Panc1 (cell line): ENCODE measurements at regions not wholly inside any gene's neighbourhood (a gene's known extent, or its start where the extent isn't known, plus 50 kb on each side); places are given as distances from the start of the nearest gene placed in this dataset.

ENCODE experiments used
- ATAC-seq: fragments of 200-7000 bp; cut with Tn5 transposase; 2 replicates; pipeline ENCODE4 v1.9.1; 2020; ENCODE audit warnings: mild to moderate bottlenecking, moderate library complexity
- BruUV-seq: library from RNA; stranded (reverse); fragments of 400-500 nt; replicated peaks from 2 replicates; lab custom pipeline; 2021; lab: Mats Ljungman, UMichigan
- CTCF ChIA-PET: fragments of 300-600 bp; sonication (Branson Sonifier 250); formaldehyde crosslinking; loops from one replicate; lab custom pipeline; 2022; ENCODE audit warnings: antibody characterized with exemption; lab: Charles Lee
- POLR2A ChIA-PET: fragments of 300-600 bp; sonication (Branson Sonifier 250); formaldehyde crosslinking; loops from one replicate; lab custom pipeline; 2022; ENCODE audit warnings: antibody characterized with exemption; lab: Charles Lee
- DNase-seq: peaks from one replicate; pipeline ENCODE4 v3.0.0-alpha.2; 2010; ENCODE audit warnings: low read depth, low spot score
- H3K27ac ChIP-seq: 2 replicates; pipeline ENCODE4 v1.5.1; 2011; ENCODE audit warnings: mild to moderate bottlenecking, low read length, inconsistent platforms
- H3K27me3 ChIP-seq: fragments of 200-500 bp; sonication (Bioruptor generic); 2 replicates; pipeline ENCODE4 v1.6.0; 2014; ENCODE audit warnings: low read length, inconsistent platforms; ENCODE audit not compliant: control insufficient read depth, insufficient read depth
- H3K36me3 ChIP-seq: fragments of 200-500 bp; sonication (Bioruptor generic); 2 replicates; pipeline ENCODE4 v1.5.1; 2014; ENCODE audit warnings: inconsistent platforms, mild to moderate bottlenecking, low read length, moderate library complexity; ENCODE audit not compliant: control insufficient read depth, insufficient read depth
- H3K4me1 ChIP-seq: 2 replicates; pipeline ENCODE4 v1.5.1; 2011; ENCODE audit warnings: inconsistent platforms, mild to moderate bottlenecking, low read length, moderate library complexity; ENCODE audit not compliant: control insufficient read depth, insufficient read depth
- H3K4me3 ChIP-seq, 2 experiments: 2 replicates each; pipeline ENCODE4 v1.5.1; 2011 to 2012; ENCODE audit warnings: low read depth in 2 of 2, low read length in 2 of 2, mild to moderate bottlenecking in 2 of 2, inconsistent platforms in 1 of 2, moderate library complexity in 1 of 2
- H3K9me3 ChIP-seq: fragments of 200-500 bp; sonication (Bioruptor generic); 2 replicates; pipeline ENCODE4 v1.5.1; 2014; ENCODE audit warnings: low read depth, mild to moderate bottlenecking, inconsistent platforms, low read length, moderate library complexity; ENCODE audit not compliant: control insufficient read depth, insufficient read depth
- CTCF ChIP-seq: fragments of 450-650 bp; IDR thresholded peaks from 2 replicates; pipeline ENCODE4 v1.5.1; 2017; ENCODE audit warnings: mild to moderate bottlenecking
- POLR2AphosphoS5 ChIP-seq: IDR thresholded peaks from 2 replicates; pipeline ENCODE4 v1.6.1; 2012; ENCODE audit warnings: mild to moderate bottlenecking, low read depth, low read length, moderate library complexity
- REST ChIP-seq, 2 experiments: IDR thresholded peaks; 2 replicates each; pipeline ENCODE4 v1.6.1; 2011 to 2012; ENCODE audit warnings: low read depth in 2 of 2, control low read depth in 1 of 2, low read length in 1 of 2, mild to moderate bottlenecking in 1 of 2, moderate library complexity in 1 of 2; ENCODE audit not compliant: insufficient read depth in 1 of 2
- SIN3A ChIP-seq: IDR thresholded peaks from 2 replicates; pipeline ENCODE4 v1.6.1; 2012; ENCODE audit warnings: low read depth, mild to moderate bottlenecking, low read length, moderate library complexity, borderline replicate concordance; ENCODE audit not compliant: insufficient read depth
- TCF7L2 ChIP-seq: IDR thresholded peaks from 2 replicates; pipeline ENCODE4 v1.6.1; 2011; ENCODE audit warnings: mild to moderate bottlenecking, low read depth, low read length, inconsistent platforms
- in situ Hi-C: cut with HindIII; loops from 2 replicates; pipeline ENCODE4 v1.10.0; 2016; ENCODE audit warnings: low sequenced_read_pairs, low pct_unique_long_range_greater_than_20kb
- intact Hi-C: fragments of 100-400 bp; cut with micrococcal nuclease; formaldehyde crosslinking; loops from one replicate; pipeline ENCODE4 v1.10.0; 2022; ENCODE audit not compliant: unreplicated experiment

GRCh38 chr3:191008074-191008473 is 145.6 kb upstream of the GMNC start:
- Histone ChIP-seq H3K9me3 (no peaks in the 10 kb centered on the region), H3K27ac (no peak overlapping the region), H3K4me1 (no peaks in the 10 kb centered on the region), H3K36me3 (no peaks in the 10 kb centered on the region), H3K4me3 (no peak overlapping the region), H3K27me3 (no peaks in the 10 kb centered on the region)
- no peak for DNase-seq
- POLR2A ChIA-PET = no interaction called here
- TF ChIP-seq POLR2AphosphoS5 = no peak
- CTCF ChIA-PET = no interaction called here
- intact Hi-C loops (no loop called here), in situ Hi-C loops (no loop called here)
- ATAC-seq = no peak
- no TSS peak for BruUV-seq

DNA sequence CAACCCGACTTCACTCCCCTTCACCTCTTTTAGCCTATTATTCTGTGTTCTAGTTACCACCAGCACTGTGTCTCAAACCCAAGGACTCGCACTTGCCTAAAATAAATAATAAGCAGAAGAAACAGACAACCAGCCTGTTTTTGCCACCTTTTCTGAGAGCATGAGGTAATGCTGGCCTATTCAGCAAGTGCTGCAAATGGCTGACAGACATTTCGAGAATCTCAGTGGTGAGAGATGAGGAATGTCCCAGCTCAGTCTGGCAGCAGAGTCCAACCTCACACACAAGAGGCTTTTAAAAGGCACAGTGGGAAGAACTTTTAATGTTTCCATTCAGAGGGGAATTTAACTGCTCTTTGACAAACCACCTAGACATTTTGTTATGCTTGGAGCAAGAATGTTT is 143.3 kb upstream of the GMNC start:
- no peaks in the 10 kb centered on the region for H3K4me1 ChIP-seq
- ChIA-PET CTCF (no interaction called here), POLR2A (no interaction called here)
- intact Hi-C loops (no loop called here), in situ Hi-C loops (no loop called here)
- DNase-seq (no peak), ATAC-seq (no peak)
- H3K27ac ChIP-seq = no peak overlapping the region
- no peak overlapping the region for H3K4me3 ChIP-seq
- H3K27me3 ChIP-seq = no peaks in the 10 kb centered on the region
- BruUV-seq = no TSS peak
- TF ChIP-seq CTCF (no peak), POLR2AphosphoS5 (no peak), TCF7L2 (no peak), SIN3A (no peak), REST (IDR thresholded peaks at IDR 0.05; ENCODE audit: insufficient read depth in 1 of 2, low read depth in 2 of 2, low read length in 1 of 2) (no peak)
- H3K9me3 ChIP-seq = no peaks in the 10 kb centered on the region
- H3K36me3 ChIP-seq = no peaks in the 10 kb centered on the region

GRCh38 chr3:191003742-191004141 is 141.2 kb upstream of the GMNC start:
- H3K27ac ChIP-seq = no peak overlapping the region
- TF ChIP-seq POLR2AphosphoS5 (no peak), CTCF (no peak), SIN3A (no peak), REST (IDR thresholded peaks at IDR 0.05; ENCODE audit: insufficient read depth in 1 of 2, low read depth in 2 of 2, low read length in 1 of 2) (no peak), TCF7L2 (no peak)
- POLR2A ChIA-PET = no interaction called here
- ATAC-seq = no peak
- CTCF ChIA-PET = interaction anchor here (0.6 kb wide), 1 partner anchor 1420 kb away, joined by 4 read pairs; no protein-coding TSS in a partner anchor
- intact Hi-C loops = no loop called here
- no peaks in the 10 kb centered on the region for H3K4me1 ChIP-seq
- no peaks in the 10 kb centered on the region for H3K36me3 ChIP-seq
- in situ Hi-C loops = no loop called here
- no TSS peak for BruUV-seq
- no peaks in the 10 kb centered on the region for H3K27me3 ChIP-seq
- no peaks in the 10 kb centered on the region for H3K9me3 ChIP-seq
- H3K4me3 ChIP-seq = no peak overlapping the region
- no peak for DNase-seq
